Kidney (tissue), 13 donors: ENCODE measurements at regions not wholly inside any gene's neighbourhood (a gene's known extent, or its start where the extent isn't known, plus 50 kb on each side); places are given as distances from the start of the nearest gene placed in this dataset.

Source experiments
- DNase-seq, 5 donors: peaks; one replicate each; pipeline ENCODE4 v3.0.0-alpha.2; 2013 to 2020
- FAIRE-seq: peaks from 2 replicates; lab custom pipeline; 2012; peaks lifted over from hg19 to GRCh38; lab: Jason Lieb, UNC
- H3K27ac ChIP-seq, 2 donors: one replicate each; pipeline ENCODE4 v1.7.0; 2013; ENCODE audit warnings: low read depth in 2 of 2, low read length in 2 of 2, inconsistent platforms in 1 of 2
- H3K27me3 ChIP-seq: one replicate; pipeline ENCODE4 v1.7.1; 2013; ENCODE audit warnings: low read length, inconsistent platforms; ENCODE audit not compliant: control insufficient read depth, insufficient read depth
- H3K36me3 ChIP-seq, 3 donors: one replicate each; pipeline versions ENCODE4 v1.7.0 to v1.7.1; 2013; ENCODE audit warnings: low read length in 3 of 3, control low read depth in 1 of 3, inconsistent platforms in 1 of 3; ENCODE audit not compliant: insufficient read depth in 3 of 3, control insufficient read depth in 2 of 3
- H3K4me1 ChIP-seq, 3 donors: one replicate each; pipeline versions ENCODE4 v1.7.0 to v1.7.1; 2013; ENCODE audit warnings: low read length in 3 of 3, inconsistent platforms in 1 of 3, low read depth in 1 of 3; ENCODE audit not compliant: control insufficient read depth in 2 of 3, insufficient read depth in 2 of 3
- H3K4me3 ChIP-seq, 3 donors: one replicate each; pipeline versions ENCODE4 v1.7.0 to v1.8.1; 2013; ENCODE audit warnings: low read length in 3 of 3, control low read depth in 1 of 3, inconsistent platforms in 1 of 3
- H3K9ac ChIP-seq, 3 donors: one replicate each; pipeline versions ENCODE4 v1.7.0 to v1.7.1; 2013; ENCODE audit warnings: low read length in 3 of 3, control low read depth in 1 of 3, inconsistent platforms in 1 of 3
- H3K9me3 ChIP-seq, 3 donors: one replicate each; pipeline versions ENCODE4 v1.7.0 to v1.7.1; 2013; ENCODE audit warnings: low read length in 3 of 3, control low read depth in 1 of 3, inconsistent platforms in 1 of 3; ENCODE audit not compliant: control insufficient read depth in 2 of 3, insufficient read depth in 1 of 3
- intact Hi-C: fragments of 100-400 bp; cut with DNase I; formaldehyde crosslinking; loops from one replicate; pipeline ENCODE4 v1.11.1; 2022
- TF ChIP-seq, protein P1 (sequence below): IDR thresholded peaks from 3 replicates; pipeline ENCODE4 v1.5.1; 2012; ENCODE audit warnings: mild to moderate bottlenecking, moderate library complexity, borderline replicate concordance; ENCODE audit not compliant: insufficient read depth; ENCODE audit errors: extremely low read depth
- donor health status: control.
- donor health status: control.
- donor health status: control.
- donor health status: control.
- donor health status: control.
- donor health status: DM: yes; HTN: yes; CAD: no.
- donor health status: Normal renal cell carcinoma (clear cell type).

DNA sequence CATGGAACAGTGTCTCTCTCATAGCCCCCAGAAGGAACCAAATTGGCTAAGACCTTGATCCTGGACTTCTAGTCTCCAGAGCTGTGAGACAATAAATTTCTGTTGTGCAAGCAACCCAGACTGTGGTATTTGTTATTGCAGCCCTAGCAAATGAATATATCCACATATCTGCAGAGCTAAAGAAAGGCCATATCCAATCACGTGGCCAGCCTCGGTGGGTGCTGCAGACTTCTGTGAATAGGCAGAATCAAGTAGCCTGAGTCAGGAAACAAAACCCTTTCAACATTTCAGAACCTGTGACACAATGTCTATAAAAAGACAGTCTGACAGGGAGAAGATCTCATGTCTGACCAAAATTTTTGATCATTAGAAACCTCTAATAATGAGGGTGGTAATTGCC is 71.0 kb upstream of the CPM start:
- FAIRE-seq (no peak), DNase-seq (no peak)
- Histone ChIP-seq H3K27me3 (no peaks in the 10 kb centered on the region), H3K36me3 (no peaks in the 10 kb centered on the region), H3K4me1 (peaks cover 0 to 18% (median 7%) of the 10 kb centered on the region in 3 donors), H3K9ac (no peak overlapping the region), H3K4me3 (no peak overlapping the region), H3K9me3 (no peaks in the 10 kb centered on the region), H3K27ac (no peak overlapping the region)
- intact Hi-C loops: no loop called here
- TF ChIP-seq, protein P1, sequence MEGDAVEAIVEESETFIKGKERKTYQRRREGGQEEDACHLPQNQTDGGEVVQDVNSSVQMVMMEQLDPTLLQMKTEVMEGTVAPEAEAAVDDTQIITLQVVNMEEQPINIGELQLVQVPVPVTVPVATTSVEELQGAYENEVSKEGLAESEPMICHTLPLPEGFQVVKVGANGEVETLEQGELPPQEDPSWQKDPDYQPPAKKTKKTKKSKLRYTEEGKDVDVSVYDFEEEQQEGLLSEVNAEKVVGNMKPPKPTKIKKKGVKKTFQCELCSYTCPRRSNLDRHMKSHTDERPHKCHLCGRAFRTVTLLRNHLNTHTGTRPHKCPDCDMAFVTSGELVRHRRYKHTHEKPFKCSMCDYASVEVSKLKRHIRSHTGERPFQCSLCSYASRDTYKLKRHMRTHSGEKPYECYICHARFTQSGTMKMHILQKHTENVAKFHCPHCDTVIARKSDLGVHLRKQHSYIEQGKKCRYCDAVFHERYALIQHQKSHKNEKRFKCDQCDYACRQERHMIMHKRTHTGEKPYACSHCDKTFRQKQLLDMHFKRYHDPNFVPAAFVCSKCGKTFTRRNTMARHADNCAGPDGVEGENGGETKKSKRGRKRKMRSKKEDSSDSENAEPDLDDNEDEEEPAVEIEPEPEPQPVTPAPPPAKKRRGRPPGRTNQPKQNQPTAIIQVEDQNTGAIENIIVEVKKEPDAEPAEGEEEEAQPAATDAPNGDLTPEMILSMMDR: no peak

DNA sequence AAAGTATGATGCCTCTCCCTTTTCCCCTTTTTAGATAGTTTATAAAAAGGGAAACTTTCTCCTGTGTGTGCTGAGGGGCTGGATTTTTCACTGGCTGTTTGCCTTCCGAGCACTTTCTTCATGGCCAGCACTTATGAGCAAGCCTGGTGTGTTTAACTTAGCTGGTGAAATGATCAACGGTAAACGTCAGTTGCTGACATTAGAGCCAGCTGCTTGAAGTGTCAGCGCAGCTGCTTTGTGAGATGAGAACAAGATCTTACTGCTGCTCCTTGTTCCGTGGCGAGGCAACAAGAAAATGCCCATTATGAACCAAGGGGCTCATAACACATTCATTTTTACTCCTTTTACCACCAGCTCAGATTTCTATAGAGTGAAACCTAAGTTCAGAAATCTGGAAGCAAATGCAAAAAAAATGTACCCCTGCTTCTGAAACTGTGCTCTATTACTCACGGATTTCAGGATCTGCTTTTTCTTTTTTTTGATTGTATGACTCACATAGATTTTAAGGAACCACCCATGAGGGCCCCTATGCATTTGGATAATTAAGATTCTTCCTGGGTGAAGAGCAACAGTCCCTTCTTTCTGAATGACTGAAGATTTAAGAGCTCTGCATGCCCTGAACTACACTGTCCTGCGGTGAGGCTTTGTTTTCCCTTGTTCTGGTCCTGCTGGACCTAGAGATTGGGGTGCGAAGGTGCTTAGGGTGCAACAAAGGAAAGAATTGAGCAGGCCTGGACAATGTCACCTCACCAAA is 74.3 kb upstream of the CPM start:
- FAIRE-seq: no peak
- intact Hi-C loops: no loop called here
- Histone ChIP-seq H3K9me3 (no peaks in the 10 kb centered on the region), H3K27ac (no peak overlapping the region), H3K4me1 (peaks cover 0 to 12% (median 4%) of the 10 kb centered on the region in 3 donors), H3K36me3 (no peaks in the 10 kb centered on the region), H3K9ac (peak overlapping the region in 1 of 3 donors; percentile 29), H3K27me3 (no peaks in the 10 kb centered on the region), H3K4me3 (no peak overlapping the region)
- TF ChIP-seq, protein P1: no peak
- DNase-seq: peak in 4 of 5 donors; percentile 31 to 82 (median 54)

DNA sequence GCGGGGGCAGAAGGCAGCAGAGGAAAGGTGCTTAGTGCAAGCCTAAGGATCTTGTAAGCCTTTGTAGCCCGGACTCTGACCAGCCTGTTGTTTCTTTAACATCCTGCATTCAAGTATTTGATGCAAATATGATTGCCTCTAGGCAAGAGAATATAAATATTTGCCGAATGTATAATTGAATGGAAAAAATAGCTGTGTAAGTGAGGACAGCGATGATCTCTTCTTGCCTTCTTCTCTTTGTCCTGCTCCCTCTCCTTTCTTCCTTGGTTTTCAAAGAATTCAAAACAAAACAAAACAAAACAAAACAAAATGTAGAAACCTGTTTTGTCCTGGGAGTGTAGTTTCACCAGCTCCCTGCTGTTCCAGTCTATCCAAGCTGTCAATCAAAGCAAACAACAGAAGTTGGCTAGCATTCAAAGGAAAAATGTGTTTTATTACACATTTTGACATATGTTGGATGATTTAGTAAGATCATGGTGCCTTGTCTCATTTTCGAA is 74.9 kb upstream of the CPM start:
- no peak overlapping the region for H3K27ac ChIP-seq
- TF ChIP-seq, protein P1: no peak
- DNase-seq (peak in 1 of 5 donors; percentile 25), FAIRE-seq (no peak)
- no peaks in the 10 kb centered on the region for H3K9me3 ChIP-seq
- no peaks in the 10 kb centered on the region for H3K36me3 ChIP-seq
- no peak overlapping the region for H3K4me3 ChIP-seq
- no peaks in the 10 kb centered on the region for H3K27me3 ChIP-seq
- intact Hi-C loops: no loop called here
- H3K9ac ChIP-seq: peak overlapping the region in 1 of 3 donors; percentile 29
- peaks cover 0 to 12% (median 4%) of the 10 kb centered on the region in 3 donors for H3K4me1 ChIP-seq
